Left forelimb (tissue), 1 donor: ENCODE measurements at regions not wholly inside any gene's neighbourhood (a gene's known extent, or its start where the extent isn't known, plus 50 kb on each side); places are given as distances from the start of the nearest gene placed in this dataset.
"Not testable (repeated sequence)": the region's sequence is repeated elsewhere in the genome, so short reads cannot be mapped to it uniquely, and the experiment has no call there.

Experiments
- DNase-seq: peaks from one replicate; pipeline ENCODE4 v3.0.0-alpha.2; 2018; ENCODE audit warnings: low spot score

- not testable (repeated sequence) for DNase-seq
Measured at GRCh38 chr22:15772337-15772736, 82.5 kb downstream of the POTEH start.

- not testable (repeated sequence) for DNase-seq
Measured at GRCh38 chr22:15775118-15775517, 85.3 kb downstream of the POTEH start.

DNA sequence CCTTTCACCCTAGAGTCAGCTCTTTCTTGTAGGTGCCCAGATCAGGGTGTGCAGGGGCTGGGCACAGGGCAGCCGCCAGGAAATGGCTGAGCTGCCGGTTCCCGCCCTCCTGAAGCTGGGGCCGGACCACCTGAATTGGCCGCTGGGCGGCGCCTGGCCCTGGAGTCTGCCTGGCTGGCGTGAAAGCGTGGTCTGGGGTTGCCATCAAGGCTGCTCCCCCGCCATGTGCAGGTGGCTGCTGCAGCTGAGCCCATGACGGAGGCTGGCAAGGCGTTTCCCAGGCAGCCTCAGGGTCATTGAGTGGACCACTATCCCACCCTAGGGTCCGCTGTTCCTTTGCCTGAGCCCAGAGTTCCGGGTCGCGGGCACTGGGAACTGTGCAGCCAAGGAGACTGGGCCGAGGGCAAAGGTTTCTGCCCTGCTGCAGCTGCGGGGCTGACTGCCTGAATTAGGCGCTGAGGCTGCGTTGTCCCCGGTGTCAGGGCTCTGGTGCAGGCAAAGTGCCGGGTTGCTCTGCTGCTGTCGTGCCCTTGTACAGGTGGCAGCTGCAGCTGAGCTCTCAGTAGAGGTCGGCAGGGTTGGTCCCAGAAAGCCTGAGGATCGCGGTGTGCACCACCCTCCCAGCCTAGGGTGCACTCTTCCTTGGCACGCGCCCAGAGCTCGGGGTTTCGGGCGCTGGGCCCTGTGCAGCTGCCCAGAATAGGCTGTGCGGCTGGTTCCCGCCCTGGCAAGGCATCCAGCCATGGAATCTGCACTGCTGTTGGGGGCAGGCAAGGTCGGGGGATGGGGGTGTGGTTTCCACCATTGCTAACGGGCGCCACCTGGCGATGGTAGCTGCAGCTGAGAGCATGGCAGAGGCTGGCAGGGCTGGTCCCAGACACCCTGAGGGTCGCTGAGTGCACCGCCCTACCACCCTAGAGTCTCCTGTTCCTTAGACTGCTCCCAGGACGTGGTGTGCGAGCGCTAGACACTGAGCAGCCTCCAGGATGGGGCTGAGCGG is 86.1 kb downstream of the POTEH start:
- DNase-seq: peak; percentile 30

GRCh38 chr22:15776727-15777126 is 86.9 kb downstream of the POTEH start:
- DNase-seq: not testable (repeated sequence)

DNA sequence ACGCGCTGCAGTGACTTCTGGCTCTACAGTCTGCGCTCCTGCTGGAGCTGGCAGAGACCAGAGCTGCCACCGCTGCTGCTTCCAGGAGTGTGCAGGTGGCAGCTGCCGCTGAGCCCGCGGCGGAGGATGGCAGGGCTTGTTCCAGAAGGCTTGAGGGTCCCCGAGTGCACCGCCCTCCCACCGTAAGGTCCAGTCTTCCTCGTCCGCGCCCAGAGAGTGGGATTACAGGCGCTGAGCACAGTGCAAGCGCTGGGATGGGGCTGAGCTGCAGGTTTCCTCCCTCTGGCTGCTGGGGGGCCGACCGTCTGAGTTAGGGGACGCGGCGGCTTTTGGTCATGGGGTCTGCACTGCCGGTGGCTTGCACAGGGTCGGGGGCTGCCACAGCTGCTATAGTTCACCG is 87.3 kb downstream of the POTEH start:
- DNase-seq: not testable (repeated sequence)

GRCh38 chr22:15777557-15777956 is 87.7 kb downstream of the POTEH start:
- not testable (repeated sequence) for DNase-seq

DNA sequence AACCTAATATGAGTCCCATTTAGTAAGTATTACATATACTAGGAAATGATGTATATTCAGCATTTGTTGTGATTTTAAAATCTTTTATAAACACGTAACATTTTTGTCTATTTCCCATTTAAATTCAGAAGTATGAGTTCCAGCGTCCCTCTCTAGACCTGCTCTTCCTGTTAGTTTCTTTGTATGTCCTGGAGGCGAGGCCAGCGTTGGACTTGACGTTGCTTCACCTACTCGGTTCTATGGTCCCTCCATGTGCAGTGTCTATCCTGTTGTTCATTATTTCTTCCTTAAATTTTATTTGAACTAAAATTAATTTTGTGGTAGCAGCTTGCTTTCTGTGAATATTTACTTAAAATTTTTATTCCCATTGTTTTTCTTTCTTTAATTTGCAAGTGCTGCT is 88.5 kb downstream of the POTEH start:
- not testable (repeated sequence) for DNase-seq

DNA sequence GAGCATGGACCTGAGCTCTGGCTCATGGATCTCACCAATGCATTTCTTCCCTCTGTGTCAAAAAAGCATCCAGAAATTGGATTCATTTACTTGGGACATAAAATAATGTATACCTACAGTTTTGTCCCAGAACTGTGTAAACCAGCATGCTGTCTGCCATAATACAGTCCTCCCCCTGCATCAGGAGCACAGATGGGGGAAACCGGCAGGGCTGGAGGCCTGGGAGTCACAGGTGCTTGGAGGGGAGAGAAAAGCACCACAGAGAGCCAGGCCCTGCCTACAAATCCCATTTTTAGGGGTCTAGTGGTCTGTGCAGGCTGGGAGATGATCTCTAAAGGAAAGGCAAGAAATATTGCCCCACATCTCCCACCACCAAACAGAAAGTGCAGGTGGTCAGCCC is 91.8 kb downstream of the POTEH start:
- not testable (repeated sequence) for DNase-seq

DNA sequence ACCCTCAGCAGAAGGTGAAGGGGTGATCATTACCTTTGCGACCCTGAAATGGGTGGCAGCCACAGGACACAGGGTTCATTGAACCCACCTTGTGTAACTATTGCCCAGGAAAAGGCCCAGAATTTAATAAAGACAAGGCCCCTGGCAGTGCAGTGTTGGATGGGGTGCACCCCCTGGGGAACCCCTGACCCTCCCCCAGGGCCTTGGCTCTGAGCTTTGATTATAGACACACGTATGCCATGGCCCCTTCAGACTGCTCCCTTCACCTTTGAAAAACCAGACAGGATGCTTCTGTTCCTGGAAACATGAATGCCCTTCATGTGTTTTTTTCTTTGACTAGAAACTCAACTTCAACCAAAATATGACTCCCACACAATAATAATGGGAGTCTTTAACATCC is 93.1 kb downstream of the POTEH start:
- not testable (repeated sequence) for DNase-seq

DNA sequence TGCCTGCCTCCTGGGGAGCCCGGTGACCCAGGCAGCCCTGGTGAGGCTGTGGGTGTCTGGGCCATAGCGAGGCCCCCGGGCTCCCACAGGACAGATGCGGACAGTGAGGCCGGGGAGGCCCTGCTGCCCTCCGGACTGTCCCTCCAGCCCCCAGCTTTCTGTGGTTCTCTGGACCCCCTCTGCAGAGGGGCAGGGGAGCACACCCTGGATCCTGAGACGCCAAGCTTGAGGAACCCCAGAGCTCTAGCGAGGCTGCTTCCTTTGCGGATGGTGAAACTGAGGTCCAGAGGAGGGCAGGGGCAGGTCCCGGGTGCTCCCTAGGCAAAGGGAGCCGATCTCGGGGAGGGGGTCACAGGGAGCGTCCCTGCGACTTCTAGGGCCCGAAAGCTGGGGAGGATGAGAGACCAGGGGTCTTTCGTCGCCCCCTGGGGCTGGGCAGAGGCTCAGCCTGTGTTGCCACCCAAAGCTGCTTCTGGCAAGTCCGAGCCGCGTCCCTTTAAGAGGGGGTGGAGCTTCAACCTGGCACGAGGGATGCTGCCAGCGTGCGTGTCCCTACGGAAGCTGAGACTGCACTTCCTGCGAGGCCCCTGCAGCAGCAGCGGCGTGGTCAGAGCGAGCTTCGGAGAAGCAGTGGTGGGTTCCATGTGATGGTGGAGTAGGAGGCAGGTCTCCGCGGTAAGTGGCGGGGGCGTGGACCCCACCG is 94.7 kb downstream of the POTEH start:
- not testable (repeated sequence) for DNase-seq

- DNase-seq: not testable (repeated sequence)
Measured at GRCh38 chr22:15786942-15787733, 97.3 kb downstream of the POTEH start.

DNA sequence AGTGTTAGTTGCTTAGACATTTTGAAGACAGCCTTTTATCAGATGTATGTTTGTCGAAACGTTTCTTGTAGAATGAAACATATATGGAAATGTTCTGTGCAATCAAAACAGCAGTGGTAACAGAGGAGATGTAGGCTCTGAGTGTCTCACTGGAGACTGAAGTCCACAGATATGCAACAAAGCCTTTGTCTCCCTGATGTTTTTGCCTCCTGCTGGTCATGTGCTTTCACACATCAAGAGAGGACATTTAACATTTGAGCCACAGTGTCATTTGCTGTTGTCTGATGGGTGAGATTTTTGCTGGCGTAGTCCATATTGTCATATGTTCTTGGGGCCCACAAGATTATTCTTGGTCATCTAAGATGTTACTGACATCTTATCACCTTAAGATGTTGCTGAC is 101.7 kb downstream of the POTEH start:
- not testable (repeated sequence) for DNase-seq

DNA sequence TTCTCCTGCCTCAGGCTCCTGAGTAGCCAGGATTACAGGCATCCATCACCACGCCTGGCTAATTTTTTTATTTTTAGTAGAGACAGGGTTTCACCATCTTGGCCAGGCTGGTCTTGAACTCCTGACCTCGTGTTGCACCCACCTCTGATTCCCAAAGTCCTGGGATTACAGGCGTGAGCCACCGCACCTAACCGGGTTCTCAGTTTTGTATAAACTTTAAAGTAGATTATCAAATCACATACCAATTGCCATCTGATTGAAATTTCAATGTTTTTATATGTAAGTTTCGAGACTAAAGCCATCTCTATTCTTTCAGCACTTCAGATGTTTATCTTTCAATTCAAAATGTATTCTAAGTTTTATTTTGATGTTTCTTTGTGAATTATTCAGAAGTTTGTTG is 110.1 kb downstream of the POTEH start:
- DNase-seq: not testable (repeated sequence)

GRCh38 chr22:15811141-15811540 is 121.3 kb downstream of the POTEH start:
- DNase-seq: not testable (repeated sequence)

DNA sequence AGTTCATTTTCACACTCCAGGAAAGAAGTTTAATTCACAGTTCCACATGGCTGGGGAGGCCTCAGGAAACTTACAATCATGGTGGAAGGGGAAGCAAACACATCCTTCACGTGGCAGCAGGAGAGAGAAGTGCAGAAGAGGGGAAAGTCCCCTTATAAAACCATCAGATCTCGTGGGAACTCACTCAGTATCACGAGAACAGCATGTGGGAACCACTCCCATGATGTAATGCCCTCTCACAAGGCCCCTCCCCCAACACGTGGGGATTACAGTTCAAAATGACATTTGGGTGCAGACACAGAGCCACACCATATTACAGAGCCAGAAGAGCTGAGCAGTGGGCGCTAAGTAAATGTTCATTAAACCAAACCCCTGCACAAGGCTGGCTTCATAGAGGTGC is 126.0 kb downstream of the POTEH start:
- DNase-seq: not testable (repeated sequence)

DNA sequence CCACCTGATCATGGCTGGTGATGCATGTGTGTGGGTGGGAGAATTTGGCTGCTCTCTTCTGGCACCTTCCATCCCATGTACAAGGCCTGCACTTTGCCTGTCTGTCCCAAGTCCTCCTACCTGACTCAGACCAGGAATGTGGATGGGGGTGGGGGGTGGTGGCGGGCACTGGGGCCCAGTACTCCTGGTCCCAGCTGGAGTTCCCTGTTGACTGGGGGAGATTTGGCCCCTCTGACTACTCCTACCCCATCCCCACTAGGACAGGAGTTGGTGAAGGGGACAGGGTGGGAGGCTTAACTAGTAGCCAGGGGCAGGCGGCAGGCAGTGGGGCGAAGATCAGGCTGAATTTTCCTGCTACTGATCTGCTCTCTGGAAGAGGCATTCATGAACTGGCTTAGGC is 126.6 kb downstream of the POTEH start:
- peak; percentile 42 for DNase-seq

DNA sequence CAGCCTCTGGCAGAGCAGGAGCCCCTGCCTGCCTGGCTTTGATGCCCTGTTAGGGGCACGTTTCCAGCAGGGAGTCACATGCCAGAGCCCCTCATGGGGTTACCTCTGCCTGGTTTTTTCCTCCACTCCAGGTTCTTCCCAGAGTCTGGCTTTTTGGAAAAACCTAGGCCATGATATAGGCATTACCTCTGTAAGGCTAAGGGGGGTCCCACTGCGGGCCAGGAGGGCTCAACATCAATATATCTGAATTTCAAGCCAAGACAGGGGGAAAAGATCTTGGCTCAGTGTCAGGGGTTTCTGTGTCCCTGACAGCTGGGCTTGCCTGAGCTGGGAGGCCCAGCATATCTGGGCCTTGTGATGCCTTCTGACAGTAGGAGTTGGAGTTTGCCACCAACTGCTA is 127.4 kb downstream of the POTEH start:
- not testable (repeated sequence) for DNase-seq

GRCh38 chr22:15819886-15820285 is 130.1 kb downstream of the POTEH start:
- not testable (repeated sequence) for DNase-seq

DNA sequence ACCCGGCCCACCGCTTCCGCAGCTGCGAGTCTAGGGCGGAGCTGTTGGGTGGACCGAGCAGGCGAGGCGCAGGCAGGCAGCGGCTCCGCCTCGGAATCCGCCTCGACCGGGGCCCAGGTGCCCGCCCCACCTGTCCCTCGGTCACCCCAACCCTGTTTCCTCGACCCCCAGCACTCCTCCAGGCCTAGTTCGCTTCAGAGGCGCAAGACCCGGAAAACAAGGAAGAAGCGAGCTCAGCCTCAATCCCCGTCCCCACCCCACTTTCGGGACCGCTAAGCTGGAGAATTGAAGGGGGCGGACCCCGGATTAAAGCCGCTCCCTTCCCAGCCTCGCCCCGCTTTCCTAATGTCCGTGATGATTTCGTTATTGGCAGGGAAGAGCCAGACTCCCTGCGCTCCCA is 131.3 kb downstream of the POTEH start:
- DNase-seq: not testable (repeated sequence)

DNA sequence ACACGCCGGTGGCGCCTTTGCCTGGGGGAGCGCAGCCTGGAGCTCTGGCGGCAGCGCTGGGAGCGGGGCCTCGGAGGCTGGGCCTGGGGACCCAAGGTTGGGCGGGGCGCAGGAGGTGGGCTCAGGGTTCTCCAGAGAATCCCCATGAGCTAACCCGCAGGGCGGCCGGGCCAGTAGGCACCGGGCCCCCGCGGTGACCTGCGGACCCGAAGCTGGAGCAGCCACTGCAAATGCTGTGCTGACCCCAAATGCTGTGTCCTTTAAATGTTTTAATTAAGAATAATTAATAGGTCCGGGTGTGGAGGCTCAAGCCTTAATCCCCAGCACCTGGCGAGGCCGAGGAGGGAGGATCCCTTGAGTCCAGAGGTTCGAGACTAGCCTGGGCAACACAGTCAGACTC is 132.2 kb downstream of the POTEH start:
- DNase-seq: not testable (repeated sequence)

DNA sequence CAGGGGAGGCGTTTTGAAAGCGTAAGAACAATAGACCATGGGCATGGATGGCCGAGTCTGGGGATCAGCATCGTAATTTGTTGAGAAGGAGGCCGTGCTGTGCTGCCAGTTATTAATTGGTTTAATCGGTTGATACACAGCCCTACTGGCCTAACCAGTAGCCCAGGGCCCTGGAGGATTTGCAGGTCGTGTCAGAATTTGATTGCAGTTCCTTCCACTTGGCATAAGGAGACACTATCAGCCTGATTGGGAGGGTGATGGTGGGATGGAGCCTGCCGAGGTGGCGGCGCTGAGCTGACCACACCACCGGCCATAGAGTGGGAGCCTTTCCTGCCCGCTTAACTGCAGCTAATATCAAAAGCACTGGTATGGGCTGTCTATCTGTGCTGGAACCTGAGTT is 133.4 kb downstream of the POTEH start:
- DNase-seq: not testable (repeated sequence)

GRCh38 chr22:15832235-15832634 is 142.4 kb downstream of the POTEH start:
- not testable (repeated sequence) for DNase-seq
